ENCODE measurements at regions not wholly inside any gene's neighbourhood (a gene's known extent, or its start where the extent isn't known, plus 50 kb on each side); places are given as distances from the start of the nearest gene placed in this dataset.
A peak's percentile ranks its signal among the peaks of the same experiment; 100 is the strongest.
"Not testable (repeated sequence)": the region's sequence is repeated elsewhere in the genome, so short reads cannot be mapped to it uniquely, and the experiment has no call there.

DNA sequence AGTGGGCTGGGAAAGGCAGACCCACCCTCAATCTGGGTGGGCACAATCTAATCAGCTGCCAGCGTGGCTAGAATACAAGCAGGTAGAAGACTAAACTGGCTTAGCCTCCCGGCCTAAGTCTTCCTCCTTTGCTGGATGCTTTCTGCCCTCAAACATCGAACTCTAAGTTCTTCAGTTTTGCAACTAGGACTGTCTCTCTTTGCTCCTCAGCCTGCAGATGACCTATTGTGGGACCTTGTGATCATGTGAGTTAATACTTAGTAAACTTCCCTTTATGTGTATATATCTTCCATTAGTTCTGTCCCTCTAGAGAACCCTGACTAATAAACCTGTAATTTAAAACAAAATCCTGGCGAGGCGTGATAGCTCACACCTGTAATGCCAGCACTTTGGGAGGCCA, 51.8 kb upstream of the SLC39A8 start:
- not testable (repeated sequence) for DNase-seq (ENCODE audit: low read depth in 2 of 2)

DNA sequence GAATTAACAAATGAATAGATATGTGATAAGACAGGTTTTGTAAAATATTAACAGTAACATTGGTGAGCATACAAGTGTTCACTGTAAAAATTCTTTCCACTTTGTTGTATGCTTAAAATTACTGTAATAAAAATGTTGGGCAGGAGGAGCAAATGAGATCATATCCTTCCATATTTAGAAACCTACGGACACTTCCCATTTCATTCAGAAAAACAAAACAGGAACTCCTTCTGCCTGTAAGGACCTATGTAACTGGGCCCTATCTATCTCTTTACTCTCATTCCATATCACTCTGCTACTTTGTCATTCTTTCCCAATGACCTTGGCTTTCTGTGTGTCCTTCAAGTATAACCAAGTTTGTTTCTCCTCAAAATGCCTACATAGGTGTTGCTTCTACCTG, 53.7 kb upstream of the SLC39A8 start:
- DNase-seq (ENCODE audit: low read depth in 2 of 2): no peak

DNA sequence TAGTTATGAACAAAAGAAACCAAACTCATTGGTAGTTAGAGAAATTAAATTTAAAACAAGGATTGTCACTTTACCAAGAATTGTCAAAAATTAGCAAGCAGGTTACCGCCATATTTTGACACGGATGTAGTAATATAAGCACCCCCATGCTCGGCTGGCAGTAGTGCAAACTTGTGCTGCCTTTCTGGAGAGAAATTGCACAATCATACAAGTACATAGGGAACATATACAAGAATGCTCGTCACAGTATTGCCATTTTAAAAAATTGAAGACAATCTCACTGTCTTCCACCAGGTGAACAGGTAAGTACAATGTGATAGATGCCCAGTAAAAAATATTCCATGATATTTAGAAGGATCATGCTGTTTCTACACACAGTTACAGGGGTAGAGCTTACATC, 55.6 kb upstream of the SLC39A8 start:
- DNase-seq (ENCODE audit: low read depth in 2 of 2): no peak

DNA sequence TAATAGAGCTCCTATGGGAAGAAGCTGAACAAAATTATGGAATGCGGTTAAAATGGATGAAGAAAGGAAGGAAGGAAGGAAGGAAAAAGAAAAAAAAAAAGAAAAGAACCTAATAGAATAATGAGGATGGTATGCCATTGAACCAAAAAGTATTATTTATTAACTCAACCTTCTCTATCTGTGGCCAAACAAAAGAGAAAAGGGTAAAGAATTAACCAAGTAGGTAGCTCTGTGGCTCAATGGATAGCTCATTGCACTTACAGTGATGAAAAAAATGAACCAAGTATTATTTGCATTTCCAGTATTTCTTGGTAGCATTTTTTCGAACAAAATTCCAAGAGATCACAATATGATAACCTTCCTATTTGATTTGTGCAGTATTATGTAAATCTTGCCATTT, 56.9 kb upstream of the SLC39A8 start:
- no peak for DNase-seq (ENCODE audit: low read depth in 2 of 2)

DNA sequence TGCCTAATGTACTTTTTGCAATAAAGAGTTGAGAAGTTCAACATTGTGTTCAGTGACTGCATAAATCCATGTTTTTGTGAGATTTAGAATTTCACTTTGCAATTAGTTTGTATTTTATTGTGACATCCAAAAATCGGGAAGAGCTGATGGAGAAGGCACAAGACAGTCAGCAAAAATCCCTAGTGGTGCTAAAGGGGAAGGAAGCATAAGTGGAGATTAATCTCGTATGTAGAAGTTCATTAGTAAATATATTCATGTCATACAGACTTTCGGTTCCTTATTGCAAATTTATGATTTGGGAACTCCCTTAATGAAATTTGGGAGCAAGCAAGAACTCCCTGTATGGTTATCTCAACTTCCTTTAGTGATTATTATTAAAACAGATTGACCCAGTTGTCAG, 57.8 kb upstream of the SLC39A8 start:
- DNase-seq (ENCODE audit: low read depth in 2 of 2): no peak

DNA sequence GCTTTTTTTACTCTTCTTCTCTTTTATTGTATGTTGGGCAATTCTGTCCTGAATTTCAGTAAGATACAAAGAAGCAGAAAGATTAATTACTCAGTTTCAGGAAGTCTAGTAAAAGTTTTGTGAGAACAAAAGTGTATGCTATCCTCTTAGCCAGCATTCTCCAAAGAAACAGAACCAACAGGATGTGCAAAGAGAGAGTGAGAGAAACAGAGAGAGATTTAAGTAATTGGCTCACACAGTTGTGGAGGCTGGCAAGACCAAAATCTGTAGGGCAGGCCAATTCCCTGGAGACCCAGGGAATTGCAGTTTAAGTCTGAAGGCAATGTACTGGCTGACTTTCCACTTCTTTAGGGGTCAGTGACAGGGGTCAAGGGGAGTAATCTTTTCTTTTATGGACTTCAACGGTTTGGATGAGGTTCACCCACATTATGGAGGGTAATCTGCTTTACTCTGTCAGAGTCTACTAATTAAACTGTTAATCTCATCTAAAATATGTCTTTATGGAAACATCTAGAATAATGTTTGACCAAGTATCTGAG, 59.2 kb upstream of the SLC39A8 start:
- no peak for DNase-seq (ENCODE audit: low read depth in 2 of 2)

DNA sequence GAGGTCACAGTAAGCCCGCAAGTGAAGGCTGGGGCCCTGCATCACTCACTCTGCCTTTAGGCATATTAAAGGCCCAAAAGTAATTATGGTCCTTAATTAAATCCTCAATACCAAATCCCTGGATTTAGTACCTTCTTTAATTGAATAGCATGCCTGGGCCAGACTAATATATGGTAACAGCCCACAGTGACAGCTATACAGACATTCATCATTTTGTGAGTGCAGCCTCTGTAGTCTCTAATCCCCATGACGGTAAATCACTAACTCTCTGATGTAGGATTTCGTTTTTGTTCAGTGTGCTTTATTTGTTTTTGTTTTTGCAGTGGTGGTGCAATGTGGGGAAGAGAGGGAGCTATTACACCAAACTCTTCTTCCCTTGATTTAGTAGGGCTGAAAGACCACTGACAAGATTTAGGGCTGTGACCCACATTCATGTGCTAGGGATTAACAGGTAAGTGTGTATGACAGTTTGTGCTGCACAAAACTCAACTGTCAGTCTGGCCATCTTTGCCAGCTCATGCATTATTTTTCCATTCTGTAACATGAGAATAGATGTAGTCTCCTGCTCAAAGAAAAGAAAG, 60.6 kb upstream of the SLC39A8 start:
- no peak for DNase-seq (ENCODE audit: low read depth in 2 of 2)

DNA sequence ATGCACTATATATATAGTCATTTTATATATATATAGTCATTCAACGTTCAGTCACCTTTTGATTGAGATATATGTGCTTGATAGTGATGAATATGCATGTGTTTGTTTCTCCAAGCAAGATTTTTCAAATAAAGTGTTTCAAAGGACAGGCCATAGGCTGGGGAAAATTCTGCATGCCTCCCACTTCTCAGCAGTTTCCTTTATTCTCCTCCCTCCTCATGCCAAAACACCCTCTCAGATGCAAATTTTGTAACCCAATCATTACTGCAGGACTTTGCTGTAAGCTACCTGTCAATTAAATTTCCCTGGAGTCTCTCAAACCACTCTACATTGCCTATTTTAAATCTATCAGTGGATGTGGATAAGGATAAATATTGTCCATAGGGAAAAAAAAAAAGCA, 65.6 kb upstream of the SLC39A8 start:
- DNase-seq (ENCODE audit: low read depth in 2 of 2): not testable (repeated sequence)

DNA sequence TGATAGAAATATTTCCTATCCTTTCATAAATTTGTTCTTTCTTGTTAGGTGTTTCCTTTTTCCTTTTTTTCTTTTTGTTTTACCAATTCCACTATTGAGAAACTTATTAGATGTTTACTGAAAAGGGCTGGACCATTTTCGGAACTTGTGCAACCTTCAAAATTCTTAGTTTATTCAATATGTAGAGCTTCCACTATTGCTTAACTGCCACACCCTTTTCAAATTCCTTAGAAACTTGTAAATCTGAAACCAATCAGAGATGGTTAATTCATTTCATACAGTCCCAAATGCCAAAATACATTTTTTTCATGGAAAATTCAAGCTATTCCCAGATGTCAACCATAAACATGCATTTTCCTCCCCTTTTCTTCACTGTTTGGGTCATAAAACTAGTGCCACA, 66.1 kb upstream of the SLC39A8 start:
- peak in 1 of 2 experiments; percentile 6 for DNase-seq (ENCODE audit: low read depth in 2 of 2)

DNA sequence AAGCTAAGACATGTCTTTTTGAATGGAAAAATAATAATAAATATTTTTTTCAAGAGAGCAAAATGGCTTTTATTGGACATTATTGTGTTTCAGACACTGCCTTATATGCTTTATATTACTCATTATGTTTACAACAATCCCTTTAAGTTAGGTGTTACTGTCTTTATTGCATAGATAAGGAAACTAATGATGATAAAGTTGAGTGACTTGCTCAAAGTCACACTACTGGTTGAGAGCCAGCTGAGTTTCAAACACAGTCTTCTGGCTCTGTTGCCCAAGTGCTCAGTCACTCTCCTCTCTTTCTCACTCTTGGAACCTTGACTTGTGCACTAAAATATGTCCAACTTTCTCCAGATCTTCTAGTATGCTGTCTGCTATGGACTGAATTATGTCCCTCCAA, 71.5 kb upstream of the SLC39A8 start:
- DNase-seq (ENCODE audit: low read depth in 2 of 2): no peak

DNA sequence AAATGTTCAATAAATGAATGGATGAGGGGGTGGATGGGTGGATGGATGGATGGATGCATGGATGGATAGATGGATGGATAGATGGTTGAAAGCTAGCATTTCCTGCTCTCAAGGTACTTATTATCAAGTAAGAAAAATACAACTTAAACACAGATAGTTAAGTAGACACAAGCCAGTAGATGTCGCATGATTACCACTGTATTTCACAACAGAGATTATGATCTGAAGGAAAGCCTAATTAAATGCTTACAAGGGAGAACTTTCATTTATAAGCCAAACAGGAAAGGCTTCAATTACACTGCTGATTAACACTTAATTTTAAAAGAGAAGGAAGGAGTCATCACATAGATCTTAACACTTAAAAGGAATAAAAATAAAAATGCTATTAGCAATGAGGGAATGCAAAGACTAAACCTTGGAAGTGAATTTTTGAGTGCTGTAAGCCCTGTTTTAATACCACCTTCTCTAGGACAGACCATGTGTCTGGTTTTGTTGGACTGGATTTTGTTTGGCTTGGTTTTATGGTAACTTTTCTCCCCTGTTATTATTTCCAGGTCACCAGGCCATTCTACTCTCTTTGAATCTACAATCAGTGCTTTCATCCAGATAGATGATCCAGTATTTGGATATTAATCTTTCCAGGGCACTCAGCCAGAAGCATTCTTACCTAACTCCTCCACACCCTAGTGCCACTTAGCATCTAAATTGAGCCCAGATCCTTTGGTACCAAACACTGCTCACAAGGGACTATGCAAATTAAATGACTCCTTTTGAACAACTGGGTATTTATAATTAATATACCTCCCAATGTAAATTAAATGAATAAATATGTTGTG, 75.5 kb upstream of the SLC39A8 start:
- no peak for DNase-seq (ENCODE audit: low read depth in 2 of 2)

DNA sequence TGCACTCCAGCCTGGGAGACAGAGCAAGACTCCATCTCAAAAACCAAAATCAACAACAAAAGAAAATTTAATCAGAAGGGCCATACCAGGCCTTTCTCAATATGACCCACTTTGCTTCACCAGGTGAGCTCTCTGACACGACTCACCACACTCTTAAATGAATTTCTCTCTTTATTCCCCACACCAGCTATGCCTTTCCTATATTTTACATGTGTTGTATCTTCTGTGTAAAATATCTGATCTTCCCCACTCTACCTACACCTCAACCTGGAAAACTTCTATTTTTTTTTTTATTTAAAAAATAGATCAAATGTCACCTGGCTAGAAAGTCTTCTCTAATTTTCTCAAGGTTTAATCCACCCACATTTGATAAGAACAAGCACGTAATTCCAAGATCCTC, 77.6 kb upstream of the SLC39A8 start:
- no peak for DNase-seq (ENCODE audit: low read depth in 2 of 2)

DNA sequence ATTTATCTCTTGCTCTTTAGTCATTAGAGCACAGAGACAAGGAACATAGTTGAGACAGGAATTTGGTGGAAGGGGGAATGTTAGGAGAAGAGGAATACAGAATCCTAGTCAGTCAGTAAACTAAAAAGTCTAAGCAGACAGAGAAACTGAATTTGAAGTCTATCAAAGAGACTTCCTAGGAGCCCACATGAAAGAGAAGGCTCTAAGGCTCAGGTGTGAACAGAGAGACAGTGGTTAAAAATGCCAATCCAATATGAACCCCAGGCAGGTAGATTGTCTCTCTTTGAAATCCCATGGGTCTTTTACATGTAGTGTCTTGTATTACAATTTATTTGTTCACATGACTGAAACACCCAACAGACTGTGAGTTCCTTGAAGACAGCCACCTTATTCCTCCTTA, 77.8 kb upstream of the NFKB1 start:
- DNase-seq (ENCODE audit: low read depth in 2 of 2): no peak

DNA sequence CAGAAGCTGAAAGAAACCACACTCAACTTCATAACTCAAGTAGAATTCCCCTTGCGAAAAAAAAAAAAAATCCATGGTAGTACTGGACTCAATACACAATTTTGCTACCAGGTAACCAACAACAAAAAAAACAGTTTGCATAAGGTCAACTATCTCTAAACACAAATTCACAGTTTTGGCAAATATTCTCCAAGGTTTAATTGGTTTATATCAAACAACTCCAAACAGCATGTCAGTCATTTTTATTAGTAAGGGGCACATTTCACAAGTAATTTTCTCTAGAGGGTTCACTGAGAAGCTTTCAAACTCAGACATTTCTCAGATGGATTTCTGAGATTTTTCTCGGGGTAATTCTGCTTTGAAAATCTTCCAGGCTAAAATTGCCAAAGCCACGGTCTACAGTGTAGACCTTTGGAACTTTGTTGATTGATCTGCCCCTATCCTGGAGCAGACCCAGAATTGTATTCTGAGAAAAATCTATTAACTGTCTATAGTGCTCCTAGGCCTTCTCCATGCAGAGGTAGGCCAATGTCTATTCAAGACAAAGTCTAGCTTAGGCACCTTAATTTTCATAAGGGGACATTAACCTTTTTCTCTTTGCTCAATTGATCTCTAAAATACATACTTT, 73.7 kb upstream of the NFKB1 start:
- no peak for DNase-seq (ENCODE audit: low read depth in 2 of 2)

DNA sequence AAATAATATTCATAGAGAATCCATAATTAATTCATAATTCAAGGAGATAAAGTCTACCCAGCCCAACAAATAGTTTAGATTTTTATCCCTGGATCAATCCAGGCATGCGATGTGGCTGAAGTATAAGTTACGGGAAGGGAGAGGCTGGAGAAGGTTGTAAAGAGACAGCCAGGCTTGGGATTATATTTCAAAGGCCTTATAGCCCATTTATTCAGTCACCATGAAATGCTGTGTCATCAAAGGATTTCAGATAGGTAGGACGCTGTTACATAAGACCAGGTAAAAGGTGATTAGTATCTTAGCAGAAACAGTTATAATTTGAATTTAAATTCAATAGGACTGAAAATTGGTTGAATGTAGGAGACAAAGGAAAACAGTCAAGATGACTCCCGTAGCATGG, 73.0 kb upstream of the NFKB1 start:
- no peak for DNase-seq (ENCODE audit: low read depth in 2 of 2)

DNA sequence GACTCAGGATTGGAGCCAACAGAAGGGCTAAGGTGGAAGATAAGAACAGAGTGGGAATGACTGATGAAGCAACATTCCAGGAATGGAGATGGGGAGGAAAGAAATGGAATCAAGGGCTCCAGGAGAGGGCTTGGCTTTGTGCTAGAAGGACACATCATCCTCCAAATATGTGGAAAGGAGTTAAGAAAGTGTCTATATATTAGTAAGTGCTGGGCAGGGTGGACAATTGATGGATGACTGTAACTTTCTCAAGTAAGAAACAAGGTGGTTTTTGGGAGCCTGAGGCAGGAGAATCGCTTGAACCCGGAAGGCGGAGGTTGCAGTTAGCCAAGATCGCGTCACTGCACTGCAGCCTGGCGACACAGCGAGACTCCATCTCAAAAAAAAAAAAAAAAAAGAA, 71.6 kb upstream of the NFKB1 start:
- peak; percentile 60 to 63 for DNase-seq (ENCODE audit: low read depth in 2 of 2)

DNA sequence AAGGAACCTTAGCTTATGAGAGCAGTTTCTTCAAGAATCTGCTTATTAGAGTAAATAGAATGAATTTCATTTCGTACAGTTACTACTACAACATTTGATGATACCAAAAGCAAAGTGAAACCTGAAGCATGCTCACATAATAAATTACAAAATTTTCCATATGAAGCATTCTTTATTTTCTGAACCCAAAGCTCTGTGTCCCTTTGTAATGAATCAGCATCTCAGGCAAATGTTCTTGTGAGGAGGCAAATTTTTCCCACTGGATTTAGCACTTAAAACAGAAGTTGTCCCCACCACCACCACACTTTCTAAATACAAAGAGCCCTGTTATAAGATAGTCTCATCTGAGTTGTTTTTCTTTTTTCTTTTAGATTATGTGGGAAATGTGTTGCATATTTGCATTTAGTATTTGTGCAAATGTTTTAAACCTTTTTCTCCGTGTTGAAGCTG, 70.7 kb upstream of the NFKB1 start:
- DNase-seq (ENCODE audit: low read depth in 2 of 2): no peak

DNA sequence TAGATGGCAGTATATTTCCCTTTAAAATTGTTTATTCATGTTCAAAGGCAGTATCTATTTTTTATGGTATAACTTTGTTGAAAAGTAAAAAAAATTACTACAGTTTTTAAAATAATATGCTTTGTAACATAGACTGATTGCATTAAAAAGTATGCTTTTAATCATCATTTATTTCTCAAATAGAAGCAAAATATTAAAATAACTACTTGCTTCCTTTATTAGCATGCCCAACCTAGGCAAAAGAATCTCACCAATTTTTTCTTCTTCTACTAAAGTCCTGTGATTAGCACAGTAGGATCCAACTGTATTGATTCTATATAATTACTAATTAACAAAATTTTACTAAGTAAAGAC, 69.6 kb upstream of the NFKB1 start:
- no peak for DNase-seq (ENCODE audit: low read depth in 2 of 2)

DNA sequence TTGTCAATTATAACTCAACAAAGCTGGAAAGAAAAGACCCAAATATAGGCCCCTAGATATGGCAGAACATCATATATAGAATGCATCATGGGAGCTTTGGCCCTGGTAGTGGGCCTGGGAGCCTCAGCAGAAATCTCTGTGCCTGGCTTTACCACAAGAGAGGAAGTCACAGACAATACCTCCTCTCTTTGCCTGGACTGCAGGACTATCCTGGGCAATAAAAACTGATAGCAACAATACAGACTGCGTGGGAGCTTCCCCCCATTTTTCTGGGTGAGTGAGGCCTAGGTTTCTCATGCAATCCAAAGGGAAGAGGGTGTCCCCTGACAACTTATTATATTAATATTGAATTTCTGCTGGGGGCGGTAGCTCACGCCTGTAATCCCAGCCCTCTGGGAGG, 64.0 kb upstream of the NFKB1 start:
- DNase-seq (ENCODE audit: low read depth in 2 of 2): no peak

DNA sequence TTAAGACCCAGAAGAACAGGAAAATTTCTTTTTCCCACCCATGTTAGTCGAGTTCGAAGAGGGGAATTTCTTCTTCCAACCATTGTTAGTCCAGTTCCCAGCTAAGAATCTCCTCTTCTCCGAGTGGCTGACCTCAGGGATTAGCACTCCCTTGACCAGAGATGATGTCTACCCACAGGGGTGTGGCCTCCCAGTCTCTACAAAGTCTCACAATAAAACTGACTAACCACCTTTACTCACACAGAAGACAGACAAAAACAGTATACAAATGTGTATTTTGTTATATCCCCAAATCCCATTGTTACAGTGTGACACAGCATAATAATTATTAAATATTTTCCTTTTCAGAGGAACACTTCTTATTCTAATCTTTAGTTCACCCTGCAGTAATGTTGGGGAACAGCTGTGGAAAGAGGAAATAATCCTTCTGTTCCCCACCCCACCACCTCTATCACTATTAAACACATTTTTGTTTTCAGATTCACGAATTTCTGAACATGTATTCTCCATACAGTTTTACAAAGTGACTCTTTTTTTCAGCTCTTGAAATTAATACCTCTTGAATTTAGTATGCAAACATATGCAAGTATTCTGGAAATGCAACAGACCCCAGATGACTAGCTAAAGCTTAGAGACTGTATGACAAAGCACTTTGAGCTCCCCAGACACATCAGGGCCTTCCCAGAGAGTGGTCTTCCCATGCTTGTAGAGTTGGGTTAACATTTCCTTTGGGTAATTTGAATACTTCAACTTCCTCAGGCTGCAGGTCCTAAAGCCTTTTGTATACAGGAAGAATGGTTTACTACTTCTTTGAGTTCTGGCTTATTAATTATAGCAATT, 62.5 kb upstream of the NFKB1 start:
- DNase-seq (ENCODE audit: low read depth in 2 of 2): peak in 1 of 2 experiments; percentile 28

DNA sequence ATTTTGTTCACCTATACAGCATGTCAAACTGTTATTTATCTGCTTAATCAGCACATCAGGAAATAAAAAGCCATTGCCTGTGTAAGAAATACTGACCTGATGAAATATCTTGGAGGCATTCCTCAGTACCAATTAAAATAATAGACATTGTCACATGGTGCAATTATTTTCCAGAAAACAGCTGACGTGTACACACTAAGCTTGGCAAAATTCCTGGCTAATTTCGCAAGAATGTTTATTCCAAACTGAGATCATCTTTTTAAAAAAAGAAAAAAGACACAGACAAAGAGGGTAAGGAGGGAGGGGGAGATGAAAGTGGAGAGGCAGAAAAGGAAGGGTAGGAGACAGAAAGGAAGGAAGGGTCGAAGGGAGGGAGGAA, 61.9 kb upstream of the NFKB1 start:
- peak; percentile 96 for DNase-seq (ENCODE audit: low read depth in 2 of 2)

DNA sequence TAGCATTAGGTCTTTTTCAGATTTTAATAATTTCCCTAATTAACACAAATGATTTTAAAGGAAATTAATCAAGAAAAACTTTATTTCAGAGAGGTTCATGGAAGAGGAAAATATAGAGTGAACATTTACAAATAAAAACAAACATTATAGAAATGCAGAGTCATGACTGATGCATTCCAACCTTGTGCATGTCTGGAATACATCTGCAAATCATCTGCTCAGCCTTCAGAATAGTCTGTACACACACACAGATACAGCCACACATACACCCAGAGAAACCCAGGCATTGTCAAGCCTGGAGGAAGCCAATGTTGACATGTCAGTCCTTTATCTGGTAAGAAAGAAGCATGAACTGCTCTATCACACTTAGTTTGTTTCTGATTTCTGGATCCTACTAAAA, 61.3 kb upstream of the NFKB1 start:
- DNase-seq (ENCODE audit: low read depth in 2 of 2): peak; percentile 74 to 76

Data from fibroblast of skin of left quadriceps (primary cell).